ENCODE measurements at regions not wholly inside any gene's neighbourhood (a gene's known extent, or its start where the extent isn't known, plus 50 kb on each side); places are given as distances from the start of the nearest gene placed in this dataset.

DNA sequence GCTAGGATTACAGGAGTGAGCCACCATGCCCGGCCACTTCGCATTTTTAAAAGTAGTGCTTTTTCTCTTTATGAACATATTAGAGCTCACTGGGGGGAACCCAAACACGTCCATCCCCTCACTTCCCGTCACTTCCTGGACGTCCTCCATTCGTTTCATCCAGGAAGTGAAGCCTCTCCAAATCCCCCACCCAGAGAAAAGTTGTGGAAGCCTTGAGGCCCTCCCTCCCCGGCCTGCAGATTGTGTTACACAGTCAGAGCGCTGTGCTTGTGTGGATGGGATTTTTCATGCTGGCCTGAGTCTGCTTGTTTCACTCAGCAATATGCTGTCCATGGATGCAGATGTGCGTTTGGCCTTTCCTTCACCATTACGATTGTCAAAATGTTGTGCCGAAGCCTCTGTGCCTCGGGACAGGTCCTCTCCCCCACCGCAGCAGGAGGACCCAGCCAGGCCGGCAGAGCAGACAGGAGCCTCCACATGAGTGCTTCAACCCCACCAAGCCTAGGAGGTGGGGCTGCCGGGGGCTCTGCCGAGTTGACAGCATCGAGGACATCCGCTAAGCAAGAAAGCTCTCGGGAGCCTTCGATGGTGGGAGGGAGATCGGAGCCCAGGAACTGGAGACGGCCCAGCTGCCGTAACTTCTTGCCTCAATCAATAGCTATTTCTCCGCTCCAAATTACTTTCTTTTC is 121.6 kb upstream of the PPP1R26 start:
- no peak for TF ChIP-seq EZH2 (IDR thresholded peaks at IDR 0.05; ENCODE audit: low read length, missing control alignments)
- TF ChIP-seq, protein P1, sequence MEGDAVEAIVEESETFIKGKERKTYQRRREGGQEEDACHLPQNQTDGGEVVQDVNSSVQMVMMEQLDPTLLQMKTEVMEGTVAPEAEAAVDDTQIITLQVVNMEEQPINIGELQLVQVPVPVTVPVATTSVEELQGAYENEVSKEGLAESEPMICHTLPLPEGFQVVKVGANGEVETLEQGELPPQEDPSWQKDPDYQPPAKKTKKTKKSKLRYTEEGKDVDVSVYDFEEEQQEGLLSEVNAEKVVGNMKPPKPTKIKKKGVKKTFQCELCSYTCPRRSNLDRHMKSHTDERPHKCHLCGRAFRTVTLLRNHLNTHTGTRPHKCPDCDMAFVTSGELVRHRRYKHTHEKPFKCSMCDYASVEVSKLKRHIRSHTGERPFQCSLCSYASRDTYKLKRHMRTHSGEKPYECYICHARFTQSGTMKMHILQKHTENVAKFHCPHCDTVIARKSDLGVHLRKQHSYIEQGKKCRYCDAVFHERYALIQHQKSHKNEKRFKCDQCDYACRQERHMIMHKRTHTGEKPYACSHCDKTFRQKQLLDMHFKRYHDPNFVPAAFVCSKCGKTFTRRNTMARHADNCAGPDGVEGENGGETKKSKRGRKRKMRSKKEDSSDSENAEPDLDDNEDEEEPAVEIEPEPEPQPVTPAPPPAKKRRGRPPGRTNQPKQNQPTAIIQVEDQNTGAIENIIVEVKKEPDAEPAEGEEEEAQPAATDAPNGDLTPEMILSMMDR (conservative IDR thresholded peaks at IDR 0.05 in 1 of 2, IDR thresholded peaks at IDR 0.05 in 1 of 2; ENCODE audit: low read depth in 1 of 2, low read length in 2 of 2), result no peak
- Histone ChIP-seq H4K20me1 (ENCODE audit: control insufficient read depth, extremely low read depth, insufficient read depth, low read length) (no peaks in the 10 kb centered on the region), H3K4me3 (replicated peaks in 1 of 4; ENCODE audit: control extremely low read depth in 1 of 4, insufficient read depth in 1 of 4, low read depth in 3 of 4, low read length in 4 of 4) (no peak overlapping the region), H3K27ac (ENCODE audit: insufficient read depth, low read length) (no peak overlapping the region), H3K9me3 (ENCODE audit: control insufficient read depth, insufficient read depth, low read depth, low read length) (no peaks in the 10 kb centered on the region), H3K27me3 (ENCODE audit: control insufficient read depth, insufficient read depth, low read length) (no peaks in the 10 kb centered on the region), H3K4me1 (ENCODE audit: control insufficient read depth, extremely low read depth, insufficient read depth, low read length) (no peaks in the 10 kb centered on the region), H2AFZ (ENCODE audit: low read length) (no peak overlapping the region), H3K4me2 (ENCODE audit: extremely low read depth, insufficient read depth, low read length) (no peak overlapping the region), H3K36me3 (ENCODE audit: control insufficient read depth, insufficient read depth, low read length) (no peaks in the 10 kb centered on the region), H3K79me2 (ENCODE audit: control insufficient read depth, insufficient read depth, low read length) (no peaks in the 10 kb centered on the region), H3K9ac (ENCODE audit: insufficient read depth, low read length) (no peak overlapping the region)
- no peak for DNase-seq (ENCODE audit: low read depth in 2 of 2)

DNA sequence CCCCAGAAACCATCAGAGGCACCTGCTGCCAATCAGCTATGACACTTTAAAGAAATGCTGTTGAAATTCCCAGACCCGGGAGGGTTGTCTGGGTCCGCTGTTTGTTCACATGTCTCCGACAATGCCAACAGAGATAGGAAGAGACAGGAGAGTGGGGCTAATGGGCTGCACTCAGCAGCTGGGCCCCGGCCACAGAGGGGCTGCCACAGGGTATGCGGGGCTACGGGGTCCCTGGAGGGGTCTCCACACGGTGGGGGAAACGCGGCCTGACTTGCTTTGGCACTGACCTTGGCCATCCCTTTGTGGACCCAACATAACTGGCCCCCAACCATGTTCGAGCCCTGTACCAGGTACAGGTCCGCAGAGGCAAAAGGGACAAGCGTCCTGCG is 121.0 kb upstream of the PPP1R26 start:
- Histone ChIP-seq H3K79me2 (ENCODE audit: control insufficient read depth, insufficient read depth, low read length) (no peaks in the 10 kb centered on the region), H4K20me1 (ENCODE audit: control insufficient read depth, extremely low read depth, insufficient read depth, low read length) (no peaks in the 10 kb centered on the region), H3K4me2 (ENCODE audit: extremely low read depth, insufficient read depth, low read length) (no peak overlapping the region), H2AFZ (ENCODE audit: low read length) (no peak overlapping the region), H3K27me3 (ENCODE audit: control insufficient read depth, insufficient read depth, low read length) (no peaks in the 10 kb centered on the region), H3K4me3 (replicated peaks in 1 of 4; ENCODE audit: control extremely low read depth in 1 of 4, insufficient read depth in 1 of 4, low read depth in 3 of 4, low read length in 4 of 4) (no peak overlapping the region), H3K36me3 (ENCODE audit: control insufficient read depth, insufficient read depth, low read length) (no peaks in the 10 kb centered on the region), H3K27ac (ENCODE audit: insufficient read depth, low read length) (no peak overlapping the region), H3K4me1 (ENCODE audit: control insufficient read depth, extremely low read depth, insufficient read depth, low read length) (no peaks in the 10 kb centered on the region), H3K9me3 (ENCODE audit: control insufficient read depth, insufficient read depth, low read depth, low read length) (no peaks in the 10 kb centered on the region), H3K9ac (ENCODE audit: insufficient read depth, low read length) (no peak overlapping the region)
- TF ChIP-seq, protein P1 (conservative IDR thresholded peaks at IDR 0.05 in 1 of 2, IDR thresholded peaks at IDR 0.05 in 1 of 2; ENCODE audit: low read depth in 1 of 2, low read length in 2 of 2), result no peak
- TF ChIP-seq EZH2 (IDR thresholded peaks at IDR 0.05; ENCODE audit: low read length, missing control alignments), result no peak
- no peak for DNase-seq (ENCODE audit: low read depth in 2 of 2)

DNA sequence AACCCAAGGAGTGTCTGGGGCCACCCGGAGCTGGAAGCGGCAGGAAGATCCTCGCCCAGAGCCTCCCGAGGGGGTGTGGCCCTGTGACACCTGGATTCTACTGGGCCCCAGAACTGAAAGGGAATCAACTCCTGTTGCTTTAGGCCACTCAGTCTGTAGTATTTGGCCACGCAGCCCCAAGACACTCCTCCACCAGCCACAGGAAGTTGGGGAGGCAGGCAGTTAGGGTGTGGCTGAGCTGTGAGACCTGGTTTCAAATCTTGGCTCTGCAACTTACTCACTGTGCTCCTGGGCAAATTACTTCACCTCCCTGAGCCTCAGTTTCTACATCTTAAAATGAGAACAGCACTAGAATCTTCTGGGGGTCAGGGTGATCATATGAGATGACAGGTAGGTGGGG is 119.8 kb upstream of the PPP1R26 start:
- H3K36me3 ChIP-seq (ENCODE audit: control insufficient read depth, insufficient read depth, low read length), result no peaks in the 10 kb centered on the region
- H3K27me3 ChIP-seq (ENCODE audit: control insufficient read depth, insufficient read depth, low read length), result no peaks in the 10 kb centered on the region
- no peaks in the 10 kb centered on the region for H3K4me1 ChIP-seq (ENCODE audit: control insufficient read depth, extremely low read depth, insufficient read depth, low read length)
- H2AFZ ChIP-seq (ENCODE audit: low read length), result no peak overlapping the region
- H3K9ac ChIP-seq (ENCODE audit: insufficient read depth, low read length), result no peak overlapping the region
- no peak overlapping the region for H3K27ac ChIP-seq (ENCODE audit: insufficient read depth, low read length)
- H3K79me2 ChIP-seq (ENCODE audit: control insufficient read depth, insufficient read depth, low read length), result no peaks in the 10 kb centered on the region
- H4K20me1 ChIP-seq (ENCODE audit: control insufficient read depth, extremely low read depth, insufficient read depth, low read length), result no peaks in the 10 kb centered on the region
- no peak for DNase-seq (ENCODE audit: low read depth in 2 of 2)
- no peaks in the 10 kb centered on the region for H3K9me3 ChIP-seq (ENCODE audit: control insufficient read depth, insufficient read depth, low read depth, low read length)
- no peak overlapping the region for H3K4me3 ChIP-seq (replicated peaks in 1 of 4; ENCODE audit: control extremely low read depth in 1 of 4, insufficient read depth in 1 of 4, low read depth in 3 of 4, low read length in 4 of 4)
- no peak overlapping the region for H3K4me2 ChIP-seq (ENCODE audit: extremely low read depth, insufficient read depth, low read length)
- TF ChIP-seq EZH2 (IDR thresholded peaks at IDR 0.05; ENCODE audit: low read length, missing control alignments), result no peak
- TF ChIP-seq, protein P1 (conservative IDR thresholded peaks at IDR 0.05 in 1 of 2, IDR thresholded peaks at IDR 0.05 in 1 of 2; ENCODE audit: low read depth in 1 of 2, low read length in 2 of 2), result no peak
